Mesothelial cell of epicardium (in vitro differentiated cells): ENCODE measurements at regions not wholly inside any gene's neighbourhood (a gene's known extent, or its start where the extent isn't known, plus 50 kb on each side); places are given as distances from the start of the nearest gene placed in this dataset.
A peak's percentile ranks its signal among the peaks of the same experiment; 100 is the strongest.

ENCODE experiments used
- DNase-seq, 2 experiments: peaks; one replicate each; pipeline ENCODE4 v3.0.0; 2021; ENCODE audit warnings: low spot score in 2 of 2; ENCODE audit not compliant: unreplicated experiment in 2 of 2
- H3K27ac Mint-ChIP-seq: 2 replicates; pipeline ENCODE4 v1.8.0; 2021; ENCODE audit warnings: mixed read lengths
- H3K27me3 Mint-ChIP-seq: 2 replicates; pipeline ENCODE4 v1.8.0; 2021; ENCODE audit warnings: low read depth, mixed read lengths
- H3K36me3 Mint-ChIP-seq: 2 replicates; pipeline ENCODE4 v1.8.0; 2021; ENCODE audit warnings: mixed read lengths
- H3K4me1 Mint-ChIP-seq: 2 replicates; pipeline ENCODE4 v1.8.0; 2021; ENCODE audit warnings: mixed read lengths
- H3K4me3 Mint-ChIP-seq: 2 replicates; pipeline ENCODE4 v1.8.0; 2021; ENCODE audit warnings: mild to moderate bottlenecking, moderate library complexity, mixed read lengths
- H3K9me3 Mint-ChIP-seq: 2 replicates; pipeline ENCODE4 v1.8.0; 2021; ENCODE audit warnings: mixed read lengths
- TF ChIP-seq, protein P1 (sequence below): fragments of 200-600 bp; sonication (generic); IDR thresholded peaks from one replicate; pipeline ENCODE4 v1.5.0; 2021; ENCODE audit warnings: antibody characterized with exemption; ENCODE audit not compliant: unreplicated experiment

DNA sequence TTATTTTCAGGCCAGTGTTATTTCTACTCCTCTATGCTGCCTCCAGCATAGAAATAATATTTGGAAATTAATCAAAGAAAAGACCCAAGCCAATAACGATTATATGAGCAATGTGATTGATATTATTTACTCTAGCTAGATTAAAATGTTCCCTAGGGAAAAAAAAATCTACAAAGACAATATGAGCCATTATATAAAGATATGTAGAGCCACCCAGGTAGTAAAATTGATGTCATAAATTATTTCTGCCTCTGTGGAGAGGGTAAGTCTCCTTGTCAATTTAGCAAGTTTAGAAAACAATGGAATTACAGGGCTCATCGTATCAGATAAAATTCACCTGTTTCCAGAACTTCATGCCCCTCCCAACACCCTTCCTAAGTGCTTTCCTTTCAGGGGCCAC is 202.9 kb downstream of the RDH14 start:
- TF ChIP-seq, protein P1, sequence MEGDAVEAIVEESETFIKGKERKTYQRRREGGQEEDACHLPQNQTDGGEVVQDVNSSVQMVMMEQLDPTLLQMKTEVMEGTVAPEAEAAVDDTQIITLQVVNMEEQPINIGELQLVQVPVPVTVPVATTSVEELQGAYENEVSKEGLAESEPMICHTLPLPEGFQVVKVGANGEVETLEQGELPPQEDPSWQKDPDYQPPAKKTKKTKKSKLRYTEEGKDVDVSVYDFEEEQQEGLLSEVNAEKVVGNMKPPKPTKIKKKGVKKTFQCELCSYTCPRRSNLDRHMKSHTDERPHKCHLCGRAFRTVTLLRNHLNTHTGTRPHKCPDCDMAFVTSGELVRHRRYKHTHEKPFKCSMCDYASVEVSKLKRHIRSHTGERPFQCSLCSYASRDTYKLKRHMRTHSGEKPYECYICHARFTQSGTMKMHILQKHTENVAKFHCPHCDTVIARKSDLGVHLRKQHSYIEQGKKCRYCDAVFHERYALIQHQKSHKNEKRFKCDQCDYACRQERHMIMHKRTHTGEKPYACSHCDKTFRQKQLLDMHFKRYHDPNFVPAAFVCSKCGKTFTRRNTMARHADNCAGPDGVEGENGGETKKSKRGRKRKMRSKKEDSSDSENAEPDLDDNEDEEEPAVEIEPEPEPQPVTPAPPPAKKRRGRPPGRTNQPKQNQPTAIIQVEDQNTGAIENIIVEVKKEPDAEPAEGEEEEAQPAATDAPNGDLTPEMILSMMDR: no peak
- Mint-ChIP-seq H3K36me3 (no peaks in the 10 kb centered on the region), H3K27me3 (no peaks in the 10 kb centered on the region), H3K4me3 (no peak overlapping the region), H3K9me3 (no peaks in the 10 kb centered on the region), H3K4me1 (peaks cover 6% of the 10 kb centered on the region), H3K27ac (no peak overlapping the region)
- DNase-seq: no peak

DNA sequence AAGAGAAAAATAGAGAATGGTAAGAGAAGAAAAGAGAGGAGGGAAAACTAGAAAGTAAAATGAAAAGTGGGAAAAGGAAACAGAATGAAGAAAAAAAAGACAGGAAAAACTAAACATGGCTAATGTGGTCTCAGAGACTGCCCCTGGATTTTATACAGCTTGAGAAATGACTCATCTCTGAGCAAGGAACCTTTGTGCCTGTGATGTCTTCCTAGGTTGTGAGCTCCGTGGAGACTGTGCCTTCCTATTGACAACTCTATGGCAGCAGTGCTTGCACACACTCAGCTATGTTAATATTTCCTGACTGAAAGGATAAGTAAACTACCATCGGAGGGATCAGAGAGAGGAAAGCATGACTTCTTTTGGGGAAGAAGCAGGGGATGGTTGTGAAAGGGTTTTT is 203.8 kb downstream of the RDH14 start:
- TF ChIP-seq, protein P1: no peak
- no peak overlapping the region for H3K4me3 Mint-ChIP-seq
- H3K4me1 Mint-ChIP-seq: peaks cover 2% of the 10 kb centered on the region
- no peaks in the 10 kb centered on the region for H3K9me3 Mint-ChIP-seq
- no peak overlapping the region for H3K27ac Mint-ChIP-seq
- no peaks in the 10 kb centered on the region for H3K27me3 Mint-ChIP-seq
- no peaks in the 10 kb centered on the region for H3K36me3 Mint-ChIP-seq
- DNase-seq: no peak

DNA sequence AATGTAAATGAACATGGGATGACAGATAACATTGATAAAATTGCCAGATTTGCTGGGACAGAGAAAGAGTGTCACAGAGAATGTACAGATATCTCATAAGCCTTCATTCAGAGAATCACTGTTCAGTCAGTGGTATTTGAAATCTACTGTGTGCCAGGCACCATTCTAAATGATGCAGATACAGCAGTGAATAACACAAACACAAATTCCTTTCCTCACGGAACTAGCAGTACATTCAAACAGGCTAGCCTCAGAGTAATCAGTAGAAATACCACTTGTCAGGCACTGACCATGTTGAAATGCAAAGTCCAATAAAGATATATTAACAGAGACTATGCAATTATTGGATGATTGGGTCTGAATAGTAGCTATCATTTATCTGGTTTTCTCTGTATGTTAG is 211.0 kb downstream of the RDH14 start:
- H3K27me3 Mint-ChIP-seq: no peaks in the 10 kb centered on the region

DNA sequence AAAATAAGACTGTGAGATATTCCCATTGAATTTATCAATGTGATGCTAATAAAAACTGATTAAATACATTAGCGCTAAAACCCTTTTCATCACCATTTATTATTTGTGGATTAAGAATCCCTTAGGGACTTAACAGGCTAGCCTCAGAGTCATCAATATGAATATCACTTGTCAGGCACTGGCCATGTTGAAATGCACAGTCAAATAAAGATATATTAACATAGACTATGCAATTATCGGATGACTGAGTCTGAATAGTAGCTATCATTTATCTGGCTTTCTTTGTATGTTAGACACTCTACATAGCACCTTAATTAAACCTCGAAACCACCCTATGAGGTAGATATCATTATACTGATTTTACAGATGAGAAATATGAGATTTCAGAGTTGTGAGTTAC is 213.6 kb downstream of the RDH14 start:
- TF ChIP-seq, protein P1: no peak
- Mint-ChIP-seq H3K9me3 (peaks cover 15% of the 10 kb centered on the region), H3K36me3 (no peaks in the 10 kb centered on the region), H3K27ac (no peak overlapping the region), H3K4me3 (no peak overlapping the region), H3K4me1 (peaks cover 10% of the 10 kb centered on the region), H3K27me3 (no peaks in the 10 kb centered on the region)
- DNase-seq: no peak

More for the DNA sequence above, 211.0 kb downstream of the RDH14 start:
- DNase-seq: no peak
- TF ChIP-seq, protein P1: no peak
- peak overlapping the region; percentile 11 for H3K27ac Mint-ChIP-seq
- peaks cover 10% of the 10 kb centered on the region for H3K4me1 Mint-ChIP-seq
- peaks cover 7% of the 10 kb centered on the region for H3K9me3 Mint-ChIP-seq
- H3K4me3 Mint-ChIP-seq: no peak overlapping the region
- no peaks in the 10 kb centered on the region for H3K36me3 Mint-ChIP-seq

DNA sequence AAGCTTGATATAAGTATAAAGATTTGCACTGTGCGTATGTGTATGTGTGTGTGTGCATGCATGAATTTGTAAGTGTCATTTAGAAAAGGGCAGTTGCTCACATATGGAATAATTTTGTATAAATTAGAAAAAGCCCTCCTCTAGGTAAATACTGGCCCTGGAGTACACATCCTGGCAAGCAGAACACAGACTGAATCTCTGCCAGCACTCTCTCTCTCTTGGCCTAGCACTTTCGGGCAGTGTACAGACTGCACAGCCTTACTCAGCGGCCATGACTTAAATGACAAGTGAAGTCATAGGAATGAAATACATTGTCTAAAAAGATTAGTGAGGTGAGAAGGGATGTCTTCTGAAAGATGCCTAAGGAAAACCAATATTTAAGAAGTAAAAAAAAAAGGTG is 214.1 kb downstream of the RDH14 start:
- no peak for DNase-seq
- Mint-ChIP-seq H3K4me3 (no peak overlapping the region), H3K36me3 (no peaks in the 10 kb centered on the region), H3K27me3 (no peaks in the 10 kb centered on the region), H3K4me1 (peaks cover 10% of the 10 kb centered on the region), H3K9me3 (peaks cover 16% of the 10 kb centered on the region), H3K27ac (no peak overlapping the region)
- TF ChIP-seq, protein P1: no peak

DNA sequence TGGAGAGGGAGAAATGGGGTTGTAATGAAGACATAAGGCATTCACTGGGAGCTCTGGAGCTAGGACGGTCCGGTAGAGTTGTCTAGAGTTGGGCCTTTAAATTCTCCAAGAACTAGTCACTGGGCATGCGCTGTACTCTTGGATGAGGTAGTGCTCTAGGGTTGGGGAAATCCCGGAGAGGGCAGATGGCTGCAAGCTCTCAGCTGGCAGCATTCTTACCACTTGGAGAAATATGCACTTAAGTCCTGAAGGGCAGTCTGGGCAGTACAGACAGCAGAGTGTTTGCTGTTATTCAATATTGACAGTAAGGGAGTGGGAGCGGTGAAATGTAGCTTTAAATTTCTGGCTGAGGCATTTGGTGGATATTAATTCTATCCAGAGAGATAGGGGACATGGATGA is 214.6 kb downstream of the RDH14 start:
- H3K27ac Mint-ChIP-seq: no peak overlapping the region
- H3K4me1 Mint-ChIP-seq: peaks cover 10% of the 10 kb centered on the region
- no peak overlapping the region for H3K4me3 Mint-ChIP-seq
- DNase-seq: no peak
- H3K27me3 Mint-ChIP-seq: no peaks in the 10 kb centered on the region
- H3K36me3 Mint-ChIP-seq: no peaks in the 10 kb centered on the region
- peaks cover 13% of the 10 kb centered on the region for H3K9me3 Mint-ChIP-seq
- TF ChIP-seq, protein P1: no peak
